NCI-H526 (cell line): ENCODE measurements at regions not wholly inside any gene's neighbourhood (a gene's known extent, or its start where the extent isn't known, plus 50 kb on each side); places are given as distances from the start of the nearest gene placed in this dataset.
"Not testable (repeated sequence)": the region's sequence is repeated elsewhere in the genome, so short reads cannot be mapped to it uniquely, and the experiment has no call there.

Experiments
- DNase-seq, 2 experiments: peaks; one replicate each; lab custom pipeline; 2025; lab: John Stamatoyannopoulos, UW

- no peak for DNase-seq
Measured at GRCh38 chr6:169862043-169862891, 110.8 kb downstream of the ERMARD start.

GRCh38 chr6:169861431-169862042 lies 110.1 kb downstream of the ERMARD start:
- DNase-seq: no peak

GRCh38 chr6:169859978-169860703 lies 108.7 kb downstream of the ERMARD start:
- DNase-seq: no peak

- no peak for DNase-seq
Measured at GRCh38 chr6:169859401-169859977, 108.1 kb downstream of the ERMARD start.

- DNase-seq: no peak
Measured at GRCh38 chr6:169858935-169859351, 107.5 kb downstream of the ERMARD start.

GRCh38 chr6:169858293-169858934 lies 107.0 kb downstream of the ERMARD start:
- no peak for DNase-seq

- no peak for DNase-seq
Measured at GRCh38 chr6:169857343-169858292, 106.2 kb downstream of the ERMARD start.

GRCh38 chr6:169856442-169857342 lies 105.3 kb downstream of the ERMARD start:
- not testable (repeated sequence) for DNase-seq

- no peak for DNase-seq
Measured at GRCh38 chr6:169854813-169855212, 103.4 kb downstream of the ERMARD start.

- no peak for DNase-seq
Measured at GRCh38 chr6:169854083-169854725, 102.8 kb downstream of the ERMARD start.

- DNase-seq: peak in 1 of 2 experiments; percentile 39
Measured at GRCh38 chr6:169853196-169854082, 102.0 kb downstream of the ERMARD start.

- no peak for DNase-seq
Measured at GRCh38 chr6:169852504-169853195, 101.2 kb downstream of the ERMARD start.

- no peak for DNase-seq
Measured at GRCh38 chr6:169851641-169852503, 100.5 kb downstream of the ERMARD start.

- DNase-seq: no peak
Measured at GRCh38 chr6:169850746-169851145, 99.3 kb downstream of the ERMARD start.

- no peak for DNase-seq
Measured at GRCh38 chr6:169850154-169850553, 98.7 kb downstream of the ERMARD start.

GRCh38 chr6:169849396-169849795 lies 98.0 kb downstream of the ERMARD start:
- DNase-seq: no peak

GRCh38 chr6:169848946-169849345 lies 97.5 kb downstream of the ERMARD start:
- no peak for DNase-seq
